Pancreas (tissue), 10 donors: ENCODE measurements at regions not wholly inside any gene's neighbourhood (a gene's known extent, or its start where the extent isn't known, plus 50 kb on each side); places are given as distances from the start of the nearest gene placed in this dataset.

Source experiments
- ATAC-seq, 4 donors: fragments of 200-7000 bp; cut with Tn5 transposase; one replicate each; pipeline versions ENCODE4 v1.8.0 to v1.9.1; 2020; ENCODE audit warnings: mild to moderate bottlenecking in 4 of 4, moderate library complexity in 4 of 4
- DNase-seq, 6 donors: peaks; one replicate each; pipeline ENCODE4 v3.0.0-alpha.2; 2020
- FAIRE-seq: peaks from 2 replicates; lab custom pipeline; 2012; peaks lifted over from hg19 to GRCh38; lab: Jason Lieb, UNC
- H3K27ac ChIP-seq, 4 donors: fragments of 200-600 bp; sonication (generic); 1 replicate in 3 of 4; 2 replicates in 1 of 4; pipeline versions ENCODE4 v1.5.0 to v1.8.0; 2020
- H3K27me3 ChIP-seq, 4 donors: fragments of 200-600 bp; one replicate each; pipeline ENCODE4 v1.8.0; 2021
- H3K36me3 ChIP-seq, 3 donors: fragments of 200-600 bp; sonication (generic) in 1 of 3; one replicate each; pipeline versions ENCODE4 v1.5.0 to v1.8.0; 2020 to 2021
- H3K4me1 ChIP-seq, 3 donors: fragments of 200-600 bp; one replicate each; pipeline ENCODE4 v1.8.0; 2021
- H3K4me3 ChIP-seq, 4 donors: fragments of 200-600 bp; sonication (generic) in 2 of 4; one replicate each; pipeline versions ENCODE4 v1.5.0 to v1.8.0; 2020 to 2021
- H3K9me3 ChIP-seq, 4 donors: fragments of 200-600 bp; one replicate each; pipeline ENCODE4 v1.8.0; 2021
- WGBS, 2 donors: extraction: QIAGEN DNeasy Blood & Tissue Kit; methylation state at CpG; one replicate each; pipeline ENCODE4 v1.1.7; 2013; 5-methylcytosine and 5-hydroxymethylcytosine counted together
- intact Hi-C, 3 donors: fragments of 100-400 bp; cut with DNase I; formaldehyde crosslinking; loops; one replicate each; pipeline versions ENCODE4 v1.11.1 to v1.14.2; 2022
- TF ChIP-seq, protein P1 (sequence below), 4 donors: fragments of 200-600 bp; sonication (generic) in 3 of 4; IDR thresholded peaks; one replicate each; pipeline versions ENCODE4 v1.5.0 to v1.8.0; 2021; ENCODE audit warnings: antibody characterized with exemption in 4 of 4
- donor health status: healthy with polysubstance abuse.
- donor health status: DM: no; HTN: no; CAD: no; lungs with moderate emphysema.
- donor health status: DM: no; HTN: no; CAD: no.
- donor health status: control.
- donor health status: control.
- donor health status: Bipolar disorder and iron deficiency.
- donor health status: DM: yes; HTN: yes; CAD: no.
- donor health status: DM: no; HTN: no; CAD: no.
- donor health status: DM: no; HTN: no; CAD: no.
- donor health status: DM: yes; HTN: yes; CAD: no.

- TF ChIP-seq, protein P1, sequence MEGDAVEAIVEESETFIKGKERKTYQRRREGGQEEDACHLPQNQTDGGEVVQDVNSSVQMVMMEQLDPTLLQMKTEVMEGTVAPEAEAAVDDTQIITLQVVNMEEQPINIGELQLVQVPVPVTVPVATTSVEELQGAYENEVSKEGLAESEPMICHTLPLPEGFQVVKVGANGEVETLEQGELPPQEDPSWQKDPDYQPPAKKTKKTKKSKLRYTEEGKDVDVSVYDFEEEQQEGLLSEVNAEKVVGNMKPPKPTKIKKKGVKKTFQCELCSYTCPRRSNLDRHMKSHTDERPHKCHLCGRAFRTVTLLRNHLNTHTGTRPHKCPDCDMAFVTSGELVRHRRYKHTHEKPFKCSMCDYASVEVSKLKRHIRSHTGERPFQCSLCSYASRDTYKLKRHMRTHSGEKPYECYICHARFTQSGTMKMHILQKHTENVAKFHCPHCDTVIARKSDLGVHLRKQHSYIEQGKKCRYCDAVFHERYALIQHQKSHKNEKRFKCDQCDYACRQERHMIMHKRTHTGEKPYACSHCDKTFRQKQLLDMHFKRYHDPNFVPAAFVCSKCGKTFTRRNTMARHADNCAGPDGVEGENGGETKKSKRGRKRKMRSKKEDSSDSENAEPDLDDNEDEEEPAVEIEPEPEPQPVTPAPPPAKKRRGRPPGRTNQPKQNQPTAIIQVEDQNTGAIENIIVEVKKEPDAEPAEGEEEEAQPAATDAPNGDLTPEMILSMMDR (IDR thresholded peaks at IDR 0.05), result no peak
- Histone ChIP-seq H3K27me3 (peaks cover 0 to 5% (median 0%) of the 10 kb centered on the region in 4 donors), H3K9me3 (no peaks in the 10 kb centered on the region), H3K4me3 (no peak overlapping the region), H3K27ac (no peak overlapping the region), H3K4me1 (no peaks in the 10 kb centered on the region), H3K36me3 (no peaks in the 10 kb centered on the region)
- WGBS, 2 donors, result 29% methylated on average over 4 of the region's 4 CpGs
- ATAC-seq (no peak), FAIRE-seq (no peak), DNase-seq (no peak)
- intact Hi-C loops, result no loop called here
Observed at GRCh38 chr10:131629026-131629770, 271.6 kb upstream of the PPP2R2D start.

- DNase-seq (no peak), ATAC-seq (no peak), FAIRE-seq (no peak)
- WGBS, 2 donors, result 46 to 54% methylated on average over 7 of the region's 7 CpGs
- H3K27ac ChIP-seq, result no peak overlapping the region
- H3K27me3 ChIP-seq, result peaks cover 0 to 9% (median 0%) of the 10 kb centered on the region in 4 donors
- H3K36me3 ChIP-seq, result no peaks in the 10 kb centered on the region
- TF ChIP-seq, protein P1 (IDR thresholded peaks at IDR 0.05), result no peak
- no peak overlapping the region for H3K4me3 ChIP-seq
- intact Hi-C loops, result no loop called here
- no peaks in the 10 kb centered on the region for H3K4me1 ChIP-seq
- no peaks in the 10 kb centered on the region for H3K9me3 ChIP-seq
Observed at GRCh38 chr10:131630772-131631258, 270.0 kb upstream of the PPP2R2D start.

DNA sequence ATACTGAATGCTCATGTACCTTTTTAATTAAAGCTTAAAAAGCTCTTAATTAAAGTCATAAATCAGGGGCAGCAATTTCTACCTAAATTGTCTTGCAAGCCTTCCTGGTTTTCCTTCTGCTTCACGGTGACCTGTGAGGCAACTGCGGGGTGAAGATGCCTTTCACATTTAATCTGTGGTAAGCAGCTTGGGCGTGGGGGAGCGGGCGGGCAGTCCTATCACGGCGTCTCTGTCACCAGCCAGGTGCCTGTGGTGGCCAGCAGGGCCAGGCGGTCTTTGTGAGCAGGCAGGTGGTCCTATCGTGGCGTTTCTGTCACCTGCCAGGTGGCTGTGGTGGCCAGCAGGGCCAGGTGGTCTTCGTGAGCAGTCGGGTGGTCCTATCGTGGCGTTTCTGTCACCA lies 269.2 kb upstream of the PPP2R2D start:
- no peaks in the 10 kb centered on the region for H3K9me3 ChIP-seq
- no peak for FAIRE-seq
- no peaks in the 10 kb centered on the region for H3K36me3 ChIP-seq
- H3K27me3 ChIP-seq, result peaks cover 0 to 9% (median 0%) of the 10 kb centered on the region in 4 donors
- 79 to 84% methylated on average over 14 of the region's 14 CpGs for WGBS, 2 donors
- no peaks in the 10 kb centered on the region for H3K4me1 ChIP-seq
- H3K4me3 ChIP-seq, result no peak overlapping the region
- ATAC-seq, result no peak
- H3K27ac ChIP-seq, result no peak overlapping the region
- TF ChIP-seq, protein P1 (IDR thresholded peaks at IDR 0.05), result no peak
- intact Hi-C loops, result no loop called here
- no peak for DNase-seq

DNA sequence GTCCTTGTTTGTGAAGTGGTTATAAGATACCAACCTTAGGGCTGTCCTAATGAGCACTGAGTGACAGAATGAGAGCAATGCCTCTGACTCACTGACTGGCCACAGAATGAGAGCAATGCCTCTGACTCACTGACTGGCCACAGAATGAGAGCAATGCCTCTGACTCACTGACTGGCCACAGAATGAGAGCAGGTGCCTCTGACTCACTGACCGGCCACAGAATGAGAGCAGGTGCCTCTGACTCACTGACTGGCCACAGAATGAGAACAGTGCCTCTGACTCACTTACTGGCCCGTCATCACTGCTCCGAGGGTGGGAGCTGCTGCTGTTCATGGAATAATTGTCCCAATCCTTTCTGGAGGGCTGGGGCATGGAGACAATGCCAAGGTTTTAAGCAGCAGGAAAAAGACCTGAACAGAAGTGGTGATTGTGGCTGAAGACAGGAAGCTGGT lies 265.2 kb upstream of the PPP2R2D start:
- WGBS, 2 donors, result 33 to 48% methylated on average over 3 of the region's 3 CpGs
- no peaks in the 10 kb centered on the region for H3K9me3 ChIP-seq
- no peak overlapping the region for H3K27ac ChIP-seq
- ATAC-seq (peak in 1 of 4 donors; percentile 18), FAIRE-seq (no peak), DNase-seq (no peak)
- no peaks in the 10 kb centered on the region for H3K36me3 ChIP-seq
- intact Hi-C loops, result no loop called here
- no peaks in the 10 kb centered on the region for H3K4me1 ChIP-seq
- no peak overlapping the region for H3K4me3 ChIP-seq
- TF ChIP-seq, protein P1 (IDR thresholded peaks at IDR 0.05), result no peak
- H3K27me3 ChIP-seq, result peaks cover 0 to 9% (median 0%) of the 10 kb centered on the region in 4 donors

GRCh38 chr10:131636116-131636515 lies 264.7 kb upstream of the PPP2R2D start:
- TF ChIP-seq, protein P1 (IDR thresholded peaks at IDR 0.05), result no peak
- 56 to 64% methylated on average over 9 of the region's 9 CpGs for WGBS, 2 donors
- DNase-seq, result no peak
- H3K4me3 ChIP-seq, result no peak overlapping the region
- no peaks in the 10 kb centered on the region for H3K9me3 ChIP-seq
- H3K27ac ChIP-seq, result no peak overlapping the region
- intact Hi-C loops, result no loop called here
- no peaks in the 10 kb centered on the region for H3K4me1 ChIP-seq
- H3K27me3 ChIP-seq, result peaks cover 0 to 9% (median 0%) of the 10 kb centered on the region in 4 donors
- H3K36me3 ChIP-seq, result no peaks in the 10 kb centered on the region
- FAIRE-seq, result no peak
- no peak for ATAC-seq
